K562 (cell line): ENCODE measurements at regions not wholly inside any gene's neighbourhood (a gene's known extent, or its start where the extent isn't known, plus 50 kb on each side); places are given as distances from the start of the nearest gene placed in this dataset.

Source experiments
- EWSR1 ChIP-seq: fragments of 450-650 bp; IDR thresholded peaks from 2 replicates; pipeline ENCODE4 v1.6.1; 2018; ENCODE audit warnings: borderline replicate concordance, mild to moderate bottlenecking, low read depth, moderate library complexity; ENCODE audit not compliant: partially characterized antibody
- HOMEZ ChIP-seq: fragments of 250-450 bp; sonication (Bioruptor Pico); IDR thresholded peaks from 2 replicates; pipeline ENCODE4 v1.4.0; 2020; ENCODE audit warnings: mild to moderate bottlenecking, moderate library complexity
- ILK ChIP-seq: fragments of 450-650 bp; IDR thresholded peaks from 2 replicates; pipeline ENCODE4 v1.6.1; 2016; ENCODE audit warnings: missing genetic modification characterization, low read depth, mild to moderate bottlenecking, missing compliant biosample characterization, moderate library complexity, borderline replicate concordance
- JUNB ChIP-seq: fragments of 450-650 bp; formaldehyde crosslinking; conservative IDR thresholded peaks from 2 replicates; pipeline ENCODE4 v1.4.0; 2020; ENCODE audit warnings: mild to moderate bottlenecking
- JUND ChIP-seq, 2 experiments: IDR thresholded peaks; 2 replicates in 1 of 2; 3 replicates in 1 of 2; pipeline ENCODE4 v1.6.1; 2011; ENCODE audit warnings: borderline replicate concordance in 2 of 2, low read depth in 2 of 2, low read length in 2 of 2, improper control_type of control experiment in 1 of 2, missing biosample characterization in 1 of 2, missing genetic modification characterization in 1 of 2, missing genetic modification reagents in 1 of 2
- KDM5B ChIP-seq: fragments of 200-600 bp; sonication (generic); IDR thresholded peaks from 2 replicates; pipeline ENCODE4 v1.6.1; 2012; ENCODE audit warnings: low read depth, mild to moderate bottlenecking, moderate library complexity, low read length, control low read depth, inconsistent platforms; ENCODE audit not compliant: insufficient replicate concordance
- MEIS2 ChIP-seq: fragments of 450-650 bp; IDR thresholded peaks from 2 replicates; pipeline ENCODE4 v1.6.1; 2014; ENCODE audit warnings: mild to moderate bottlenecking; ENCODE audit not compliant: partially characterized antibody
- NR0B1 ChIP-seq: fragments of 450-650 bp; IDR thresholded peaks from one replicate; pipeline ENCODE4 v1.6.1; 2018; ENCODE audit warnings: mild to moderate bottlenecking, moderate library complexity; ENCODE audit not compliant: partially characterized antibody
- RNF219 ChIP-seq: fragments of 250-450 bp; sonication (Bioruptor Pico); IDR thresholded peaks from 2 replicates; pipeline ENCODE4 v1.5.0; 2022; ENCODE audit warnings: mild to moderate bottlenecking
- SREBF1 ChIP-seq: fragments of 150-350 bp; IDR thresholded peaks from 2 replicates; pipeline ENCODE4 v1.6.1; 2014; ENCODE audit warnings: antibody characterized with exemption, low read depth, low read length, borderline replicate concordance
- THAP12 ChIP-seq: fragments of 250-450 bp; sonication (Bioruptor Pico); IDR thresholded peaks from 2 replicates; pipeline ENCODE4 v1.9.0; 2021; ENCODE audit warnings: mild to moderate bottlenecking, inconsistent platforms
- ZNF253 ChIP-seq: fragments of 250-450 bp; sonication (Bioruptor Pico); conservative IDR thresholded peaks from 2 replicates; pipeline ENCODE4 v1.6.1; 2021; ENCODE audit warnings: mild to moderate bottlenecking
- ZNF324 ChIP-seq: fragments of 250-450 bp; sonication (Bioruptor Pico); IDR thresholded peaks from 2 replicates; pipeline ENCODE4 v1.4.0; 2020; ENCODE audit warnings: mild to moderate bottlenecking
- ZNF507 ChIP-seq: conservative IDR thresholded peaks from 2 replicates; pipeline ENCODE4 v1.6.1; 2017; ENCODE audit warnings: missing genetic modification characterization, missing compliant biosample characterization
- ZNF511 ChIP-seq: sonication (generic); formaldehyde crosslinking; IDR thresholded peaks from 2 replicates; pipeline ENCODE4 v1.8.0; 2022; ENCODE audit warnings: mild to moderate bottlenecking, missing genetic modification reagents
- ZNF655 ChIP-seq: fragments of 250-450 bp; sonication (Bioruptor Pico); IDR thresholded peaks from 2 replicates; pipeline ENCODE4 v1.5.0; 2021

GRCh38 chr2:12456293-12457106, 260.2 kb upstream of the TRIB2 start (continued):
- TF ChIP-seq JUNB (CRISPR knock-in tag) (no peak), JUND (IDR thresholded peaks at IDR 0.05; ENCODE audit: borderline replicate concordance, low read depth, low read length) (peak; percentile 65; the same call in 1 of the 2 replicates), JUND (tag; IDR thresholded peaks at IDR 0.05; ENCODE audit: borderline replicate concordance, low read depth, low read length) (peak; percentile 72; the same call in 2 of the 3 replicates), THAP12 (CRISPR knock-in tag) (no peak), EWSR1 (no peak), ZNF511 (CRISPR knock-in tag) (no peak), ZNF655 (CRISPR knock-in tag) (no peak), KDM5B (no peak), RNF219 (CRISPR knock-in tag) (no peak), ZNF507 (tag) (no peak), ILK (no peak), MEIS2 (peak; percentile 88), NR0B1 (no peak), SREBF1 (no peak), HOMEZ (CRISPR knock-in tag) (no peak), ZNF253 (CRISPR knock-in tag) (no peak), ZNF324 (CRISPR knock-in tag) (no peak)
